T47D (cell line): ENCODE measurements at regions not wholly inside any gene's neighbourhood (a gene's known extent, or its start where the extent isn't known, plus 50 kb on each side); places are given as distances from the start of the nearest gene placed in this dataset.
A peak's percentile ranks its signal among the peaks of the same experiment; 100 is the strongest.

ENCODE experiments used
- DNase-seq, 2 experiments: peaks; one replicate each; pipeline versions ENCODE4 v3.0.0 to v3.0.0-alpha.2; 2011 to 2012; ENCODE audit warnings: low read depth in 1 of 2, low spot score in 1 of 2
- JUND ChIP-seq: IDR thresholded peaks from 2 replicates; pipeline ENCODE4 v1.6.1; 2012; ENCODE audit warnings: low read depth
- in situ Hi-C: cut with HindIII; loops from 2 replicates; pipeline ENCODE4 v1.10.0; 2016; ENCODE audit warnings: low sequenced_read_pairs, low pct_unique_long_range_greater_than_20kb

GRCh38 chr6:133047065-133047665 is 194.0 kb upstream of the EYA4 start:
- no peak for TF ChIP-seq JUND
- in situ Hi-C loops: no loop called here
- DNase-seq: no peak

- no peak for DNase-seq
- TF ChIP-seq JUND: no peak
- in situ Hi-C loops: no loop called here
Observed at GRCh38 chr6:133047706-133048105, 193.5 kb upstream of the EYA4 start.

DNA sequence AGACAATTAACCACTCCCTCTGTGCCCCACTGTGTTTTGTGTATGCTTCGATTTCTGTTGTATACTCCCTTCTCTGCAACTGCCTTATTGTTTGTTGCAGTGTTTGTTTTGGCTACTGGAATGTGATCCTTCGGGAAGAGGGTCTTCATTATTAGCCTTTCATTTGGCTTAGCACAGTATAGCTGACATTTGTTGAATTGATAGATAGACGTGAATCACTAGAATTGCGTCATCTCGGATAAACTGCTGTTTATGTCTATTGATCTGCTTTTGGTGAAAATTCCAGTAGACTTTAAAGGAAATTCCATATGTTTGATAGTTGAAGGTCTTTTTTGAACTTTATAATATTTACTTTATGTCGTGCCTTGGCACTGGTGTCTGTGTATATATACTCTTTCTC is 189.9 kb upstream of the EYA4 start:
- in situ Hi-C loops: no loop called here
- no peak for TF ChIP-seq JUND

GRCh38 chr6:133052465-133052864 is 188.7 kb upstream of the EYA4 start:
- in situ Hi-C loops: no loop called here
- DNase-seq: no peak
- TF ChIP-seq JUND: no peak

More for the DNA sequence above, 189.9 kb upstream of the EYA4 start:
- DNase-seq: no peak

GRCh38 chr6:133055441-133055966 is 185.7 kb upstream of the EYA4 start:
- DNase-seq: no peak
- in situ Hi-C loops: no loop called here
- no peak for TF ChIP-seq JUND

DNA sequence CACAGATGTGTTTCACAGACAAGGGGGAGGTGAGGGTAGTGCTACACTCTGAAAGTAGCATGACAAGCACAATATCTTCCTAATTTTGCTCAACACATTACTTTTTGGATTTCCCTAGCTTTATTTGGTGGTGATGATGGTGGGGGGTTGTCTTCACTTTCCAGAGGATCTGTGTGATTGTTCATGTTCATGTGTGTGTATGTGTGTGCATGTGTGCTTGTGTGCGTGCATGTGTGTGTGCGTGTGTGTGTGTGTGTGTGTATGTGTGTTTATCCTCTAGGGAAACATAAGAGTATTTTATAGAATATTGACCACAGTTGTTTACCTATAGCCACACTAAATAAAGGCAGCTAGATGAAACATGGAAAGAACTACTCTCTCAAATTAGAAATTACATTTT is 183.8 kb upstream of the EYA4 start:
- in situ Hi-C loops: no loop called here
- no peak for TF ChIP-seq JUND
- DNase-seq: no peak

DNA sequence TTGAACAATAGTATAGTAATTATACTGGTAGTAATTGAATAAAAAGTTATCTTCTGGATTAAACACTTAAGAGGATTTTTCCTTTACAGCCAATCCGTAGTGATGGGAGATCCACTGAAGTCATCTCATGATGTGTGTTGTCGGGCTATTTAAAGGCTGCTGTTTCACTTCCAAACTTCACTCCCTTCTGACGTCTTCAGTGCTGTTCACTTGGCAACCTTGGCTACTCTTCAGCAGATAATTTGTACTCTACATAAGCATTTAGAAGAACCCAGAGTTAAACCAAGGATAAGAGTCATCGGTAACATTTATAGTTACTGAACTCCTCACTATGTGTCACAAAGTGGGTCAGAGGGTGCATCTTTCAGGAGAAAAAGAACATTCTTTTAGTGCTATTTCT is 179.1 kb upstream of the EYA4 start:
- no peak for TF ChIP-seq JUND
- DNase-seq: no peak
- in situ Hi-C loops: no loop called here

GRCh38 chr6:133062696-133063306 is 178.4 kb upstream of the EYA4 start:
- TF ChIP-seq JUND: no peak
- DNase-seq: peak in 1 of 2 experiments; percentile 15
- in situ Hi-C loops: no loop called here

DNA sequence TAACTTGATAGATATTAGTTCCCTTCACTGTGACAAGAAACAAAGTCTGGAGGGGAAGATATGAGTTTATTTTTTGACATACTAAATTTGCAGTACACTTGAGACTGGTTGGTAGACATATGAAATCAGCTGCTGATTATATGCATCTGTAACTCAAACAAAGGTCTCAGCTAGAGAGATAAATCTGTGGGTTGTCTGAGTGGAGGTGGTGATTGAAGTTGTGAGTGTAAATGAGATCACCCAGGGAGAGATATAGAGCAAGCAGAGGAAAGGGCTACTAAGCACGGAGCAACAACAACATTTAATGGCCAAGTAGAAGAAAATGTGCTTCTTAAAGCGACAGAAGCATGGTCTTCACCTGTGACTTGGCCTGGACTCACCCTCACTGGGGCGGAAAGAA is 173.2 kb upstream of the EYA4 start:
- TF ChIP-seq JUND: no peak
- in situ Hi-C loops: no loop called here
- no peak for DNase-seq

DNA sequence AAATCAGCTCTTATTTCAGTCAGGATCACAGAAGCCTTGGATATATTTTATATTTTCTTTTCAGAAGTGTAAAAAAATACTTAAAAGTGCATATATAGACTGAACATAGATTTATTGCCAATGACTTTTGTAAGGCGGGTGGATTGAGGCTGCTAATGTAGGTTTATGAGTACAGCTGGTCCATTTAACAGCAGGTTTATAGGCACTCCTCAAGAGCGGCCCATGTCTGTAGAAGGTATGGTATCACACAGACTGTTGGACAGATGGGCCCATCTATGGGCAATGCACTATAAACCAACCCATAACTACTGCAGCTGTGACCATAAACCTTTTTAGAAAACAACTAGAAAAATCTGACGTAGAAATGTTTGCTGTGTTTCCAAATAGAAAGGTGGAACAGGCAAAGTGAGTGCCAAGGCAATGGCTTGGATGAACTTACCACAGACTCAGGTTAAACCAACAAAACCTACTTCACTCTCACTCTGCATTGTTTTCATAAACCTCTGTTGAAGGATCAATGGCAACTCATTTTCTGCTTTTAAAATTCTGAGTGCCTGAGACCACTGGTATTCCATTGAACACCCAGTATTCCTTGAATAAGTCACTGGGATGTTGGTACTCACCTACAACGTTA is 170.6 kb upstream of the EYA4 start:
- in situ Hi-C loops: no loop called here

DNA sequence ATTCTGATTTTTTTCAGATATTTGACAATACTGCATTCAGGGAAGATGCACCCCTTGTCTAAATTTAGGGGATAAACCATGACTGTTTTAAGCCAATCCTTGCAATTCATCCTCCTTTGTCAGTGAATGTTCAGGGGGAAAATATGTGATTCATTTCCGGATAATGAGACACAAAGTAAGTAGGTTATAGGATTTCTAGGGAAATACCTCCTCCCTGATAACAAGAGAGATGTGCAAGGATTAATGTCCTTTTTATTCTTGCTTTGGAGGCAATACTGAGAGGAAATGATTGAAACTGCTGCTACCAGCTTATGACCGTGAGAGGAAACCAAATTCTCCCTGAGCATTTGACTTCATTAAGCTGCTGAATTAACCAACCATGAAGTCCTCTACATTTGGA is 161.3 kb upstream of the EYA4 start:
- in situ Hi-C loops: no loop called here
- no peak for TF ChIP-seq JUND

More for the DNA sequence above, 170.6 kb upstream of the EYA4 start:
- TF ChIP-seq JUND: no peak
- DNase-seq: no peak

DNA sequence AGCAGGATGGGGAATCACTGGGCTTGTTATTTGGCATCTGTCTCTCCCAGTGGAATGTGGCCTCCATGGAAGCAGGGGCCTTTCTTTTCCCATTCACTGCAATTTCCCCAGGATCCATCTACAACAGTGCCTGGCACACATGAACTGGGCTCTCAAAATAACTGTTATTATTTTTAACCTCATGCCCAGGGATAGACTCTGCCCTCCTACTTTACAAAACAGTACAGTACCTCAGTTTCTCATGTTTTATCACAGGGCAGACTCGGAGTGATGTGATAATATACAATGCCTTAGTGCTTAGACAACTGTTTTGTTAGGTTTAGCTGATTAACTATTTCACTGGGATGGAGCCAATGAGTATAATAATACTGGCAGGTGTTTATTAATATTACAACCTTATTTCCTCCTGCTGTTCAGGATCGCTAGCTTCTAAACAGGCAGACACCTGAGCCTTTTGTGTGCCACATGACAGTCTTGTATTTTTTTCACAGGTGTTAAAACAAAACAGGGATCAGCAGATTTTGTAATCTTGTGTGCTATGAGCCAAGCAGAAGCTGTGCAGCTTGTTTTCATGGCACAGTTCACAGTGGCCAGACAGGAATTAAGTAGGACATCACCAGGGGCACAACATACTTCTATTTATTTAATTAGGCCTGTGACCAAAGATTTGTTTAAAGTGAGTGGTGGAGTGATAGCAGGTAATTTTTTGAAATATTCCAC is 157.7 kb upstream of the EYA4 start:
- TF ChIP-seq JUND: no peak
- in situ Hi-C loops: no loop called here
- DNase-seq: peak in 1 of 2 experiments; percentile 32

More for the DNA sequence above, 161.3 kb upstream of the EYA4 start:
- no peak for DNase-seq

DNA sequence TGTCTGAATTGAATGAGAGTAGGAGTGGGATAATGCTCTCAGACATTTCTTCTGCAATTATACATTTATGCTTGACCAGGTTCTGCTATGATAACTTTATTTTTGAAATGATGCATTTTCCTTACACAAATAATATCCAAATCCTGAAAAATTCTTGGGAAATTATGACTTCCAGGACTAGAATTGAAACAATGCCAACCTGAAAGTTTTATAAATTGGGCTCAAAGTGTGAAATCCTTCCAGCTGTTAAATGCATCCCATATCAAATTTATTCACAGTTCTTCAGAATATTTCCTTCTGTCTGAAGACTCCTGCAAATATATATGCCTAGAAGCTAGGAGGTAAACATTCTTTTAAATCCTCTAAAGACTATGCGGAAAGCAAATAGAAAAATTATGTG is 155.7 kb upstream of the EYA4 start:
- no peak for TF ChIP-seq JUND
- in situ Hi-C loops: no loop called here
- DNase-seq: no peak
